Heart right ventricle (tissue), 16 donors: ENCODE measurements at regions not wholly inside any gene's neighbourhood (a gene's known extent, or its start where the extent isn't known, plus 50 kb on each side); places are given as distances from the start of the nearest gene placed in this dataset.

Source experiments
- ATAC-seq, 8 donors: fragments of 200-7000 bp; cut with Tn5 transposase; one replicate each; pipeline ENCODE4 v1.9.1; 2020; ENCODE audit warnings: mild to moderate bottlenecking in 8 of 8, moderate library complexity in 8 of 8, moderate number of reproducible peaks in 1 of 8
- DNase-seq, 2 donors: peaks; one replicate each; pipeline ENCODE4 v3.0.0-alpha.2; 2020
- H3K27ac ChIP-seq, 10 donors: fragments of 200-600 bp; sonication (generic) in 2 of 10; one replicate each; pipeline versions ENCODE4 v1.5.0 to v1.8.0; 2020 to 2022; ENCODE audit warnings: mild to moderate bottlenecking in 3 of 10
- H3K27me3 ChIP-seq, 7 donors: fragments of 200-600 bp; one replicate each; pipeline ENCODE4 v1.8.0; 2021 to 2022; ENCODE audit warnings: mild to moderate bottlenecking in 2 of 7
- H3K36me3 ChIP-seq, 9 donors: fragments of 200-600 bp; sonication (generic) in 1 of 9; one replicate each; pipeline versions ENCODE4 v1.5.0 to v1.8.0; 2020 to 2022; ENCODE audit warnings: mild to moderate bottlenecking in 2 of 9
- H3K4me1 ChIP-seq, 9 donors: fragments of 200-600 bp; sonication (generic) in 1 of 9; one replicate each; pipeline versions ENCODE4 v1.5.0 to v1.8.0; 2020 to 2022; ENCODE audit warnings: mild to moderate bottlenecking in 4 of 9
- H3K4me3 ChIP-seq, 10 donors: fragments of 200-600 bp; sonication (generic) in 2 of 10; one replicate each; pipeline versions ENCODE4 v1.5.0 to v1.8.0; 2020 to 2022; ENCODE audit warnings: mild to moderate bottlenecking in 7 of 10, moderate library complexity in 2 of 10
- H3K9me3 ChIP-seq, 11 donors: fragments of 200-600 bp in 10 of 11; sonication (generic) in 2 of 11; one replicate each; pipeline versions ENCODE4 v1.5.0 to v1.8.0; 2013 to 2022; ENCODE audit warnings: mild to moderate bottlenecking in 2 of 11, control low read depth in 1 of 11, moderate library complexity in 1 of 11
- WGBS, 2 donors: extraction: QIAGEN DNeasy Blood & Tissue Kit; methylation state at CpG; one replicate each; pipeline ENCODE4 v1.1.7; 2013; ENCODE audit warnings: inconsistent platforms in 1 of 2; 5-methylcytosine and 5-hydroxymethylcytosine counted together
- intact Hi-C, 10 donors: fragments of 100-400 bp; cut with DNase I; formaldehyde crosslinking; loops; one replicate each; pipeline versions ENCODE4 v1.11.1 to v1.14.2; 2022
- TF ChIP-seq, protein P1 (sequence below), 9 donors: fragments of 200-600 bp; sonication (generic) in 2 of 9; IDR thresholded peaks; one replicate each; pipeline versions ENCODE4 v1.5.0 to v1.8.0; 2021 to 2022; ENCODE audit warnings: antibody characterized with exemption in 9 of 9, mild to moderate bottlenecking in 5 of 9, moderate library complexity in 1 of 9
- donor health status: Arrhythmogenic right ventricular cardiomyopathy.
- donor health status: ischemic (EF 13 %, LVEDD 7.1; RV severe dilation, severe dysfunction).
- donor health status: healthy with polysubstance abuse.
- donor health status: DM: no; HTN: yes; CAD: no.
- donor health status: DM: no; HTN: no; CAD: no.
- donor health status: ischemic (EF 25% LVEDD 6.9; RV normal size, moderate dysfunction).
- donor health status: ischemic (EF 25% LVEDD 5.7; RV mildly dilated, moderate dysfunction).
- donor health status: healthy.
- donor health status: DM: yes; HTN: yes; CAD: no.
- donor health status: Ischemic cardiomyopathy.
- donor health status: ischemic (EF 35%, LVEDD 5.7; RV mildly dilated, moderate dysfunction).
- donor health status: nonischemic (EF 11% LVEDD 7.7; RV severe dilation, severe dysfunction).
- donor health status: DM: yes; HTN: yes; CAD: no.
- donor health status: PGD.
- donor health status: ischemic (EF 29% LVEDD 5.4; RV normal size, mild dysfunction).
- donor health status: nonischemic (EF 23%, LVEDD 6.1; RV moderate dilation, normal function).

DNA sequence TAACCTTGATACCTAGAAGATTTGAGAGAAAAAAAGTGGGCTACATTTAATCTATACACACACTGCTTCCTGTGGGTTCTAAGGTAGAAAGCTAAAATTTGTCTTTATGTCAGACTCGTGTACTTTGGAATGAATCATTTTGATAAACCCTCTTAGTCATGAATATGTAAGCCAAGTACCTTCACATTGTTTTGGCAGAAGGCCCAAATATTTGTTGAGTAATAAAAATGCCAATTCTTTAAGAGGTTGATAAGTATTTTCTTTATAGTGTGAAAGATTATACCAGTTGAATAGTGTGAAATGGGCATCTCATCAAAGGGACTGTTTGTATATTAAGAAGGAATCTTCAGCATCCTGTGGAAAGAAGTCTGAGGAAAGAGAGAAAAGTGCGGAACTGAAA lies 1464.7 kb upstream of the ZEB2 start:
- WGBS, 2 donors, result 51 to 54% methylated on average over 2 of the region's 2 CpGs
- ATAC-seq (no peak), DNase-seq (no peak)
- Histone ChIP-seq H3K4me1 (no peaks in the 10 kb centered on the region), H3K27ac (no peak overlapping the region), H3K9me3 (no peaks in the 10 kb centered on the region), H3K4me3 (no peak overlapping the region), H3K36me3 (no peaks in the 10 kb centered on the region), H3K27me3 (no peaks in the 10 kb centered on the region)
- intact Hi-C loops, result no loop called here
- TF ChIP-seq, protein P1, sequence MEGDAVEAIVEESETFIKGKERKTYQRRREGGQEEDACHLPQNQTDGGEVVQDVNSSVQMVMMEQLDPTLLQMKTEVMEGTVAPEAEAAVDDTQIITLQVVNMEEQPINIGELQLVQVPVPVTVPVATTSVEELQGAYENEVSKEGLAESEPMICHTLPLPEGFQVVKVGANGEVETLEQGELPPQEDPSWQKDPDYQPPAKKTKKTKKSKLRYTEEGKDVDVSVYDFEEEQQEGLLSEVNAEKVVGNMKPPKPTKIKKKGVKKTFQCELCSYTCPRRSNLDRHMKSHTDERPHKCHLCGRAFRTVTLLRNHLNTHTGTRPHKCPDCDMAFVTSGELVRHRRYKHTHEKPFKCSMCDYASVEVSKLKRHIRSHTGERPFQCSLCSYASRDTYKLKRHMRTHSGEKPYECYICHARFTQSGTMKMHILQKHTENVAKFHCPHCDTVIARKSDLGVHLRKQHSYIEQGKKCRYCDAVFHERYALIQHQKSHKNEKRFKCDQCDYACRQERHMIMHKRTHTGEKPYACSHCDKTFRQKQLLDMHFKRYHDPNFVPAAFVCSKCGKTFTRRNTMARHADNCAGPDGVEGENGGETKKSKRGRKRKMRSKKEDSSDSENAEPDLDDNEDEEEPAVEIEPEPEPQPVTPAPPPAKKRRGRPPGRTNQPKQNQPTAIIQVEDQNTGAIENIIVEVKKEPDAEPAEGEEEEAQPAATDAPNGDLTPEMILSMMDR (IDR thresholded peaks at IDR 0.05), result no peak

DNA sequence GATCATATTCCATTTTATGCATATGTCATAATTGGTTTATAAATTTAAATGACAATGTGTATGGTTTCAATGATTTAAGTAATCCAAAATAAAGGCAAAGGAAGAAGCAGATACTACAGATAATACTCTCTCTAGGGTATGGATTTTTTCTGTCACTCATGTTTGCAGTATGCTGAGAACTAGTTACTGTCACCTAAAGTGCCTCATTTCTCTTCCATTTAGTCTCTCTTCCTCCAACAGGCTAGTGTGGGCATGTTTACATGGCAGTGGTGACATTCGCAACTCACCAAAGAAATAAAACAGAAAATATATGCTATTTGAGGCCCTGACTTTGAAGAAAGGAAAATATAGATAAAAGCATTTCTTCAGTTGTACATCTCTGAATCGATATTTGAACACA lies 1460.4 kb upstream of the ZEB2 start:
- H3K4me3 ChIP-seq, result no peak overlapping the region
- 89 to 96% methylated on average over 2 of the region's 2 CpGs for WGBS, 2 donors
- H3K9me3 ChIP-seq, result no peaks in the 10 kb centered on the region
- no peak for ATAC-seq
- H3K36me3 ChIP-seq, result no peaks in the 10 kb centered on the region
- DNase-seq, result no peak
- H3K4me1 ChIP-seq, result no peaks in the 10 kb centered on the region
- TF ChIP-seq, protein P1 (IDR thresholded peaks at IDR 0.05), result no peak
- H3K27me3 ChIP-seq, result no peaks in the 10 kb centered on the region
- intact Hi-C loops, result no loop called here
- no peak overlapping the region for H3K27ac ChIP-seq

DNA sequence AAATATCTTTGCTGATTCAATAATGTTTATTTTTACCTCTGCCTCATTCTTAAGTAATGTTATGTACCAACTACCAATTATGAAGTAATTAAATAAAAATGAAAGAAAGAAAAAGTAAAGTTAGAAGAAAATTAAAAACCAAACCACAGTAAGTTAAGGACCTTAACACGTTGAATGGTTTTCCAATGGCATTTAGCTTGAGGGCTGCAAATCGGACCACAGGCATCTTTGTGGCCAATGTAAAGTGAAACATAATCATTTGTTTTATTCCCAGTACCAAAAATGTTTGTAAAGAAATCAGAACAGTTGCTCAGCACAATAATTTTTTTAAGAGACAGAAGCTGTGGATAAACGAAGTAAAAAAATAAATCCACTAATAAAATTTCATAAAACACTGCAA lies 1455.5 kb upstream of the ZEB2 start:
- Histone ChIP-seq H3K27ac (no peak overlapping the region), H3K4me1 (no peaks in the 10 kb centered on the region), H3K27me3 (no peaks in the 10 kb centered on the region), H3K4me3 (no peak overlapping the region), H3K36me3 (no peaks in the 10 kb centered on the region), H3K9me3 (no peaks in the 10 kb centered on the region)
- TF ChIP-seq, protein P1 (IDR thresholded peaks at IDR 0.05), result no peak
- intact Hi-C loops, result no loop called here
- 49 to 56% methylated on average over 3 of the region's 3 CpGs for WGBS, 2 donors
- DNase-seq (no peak), ATAC-seq (no peak)

DNA sequence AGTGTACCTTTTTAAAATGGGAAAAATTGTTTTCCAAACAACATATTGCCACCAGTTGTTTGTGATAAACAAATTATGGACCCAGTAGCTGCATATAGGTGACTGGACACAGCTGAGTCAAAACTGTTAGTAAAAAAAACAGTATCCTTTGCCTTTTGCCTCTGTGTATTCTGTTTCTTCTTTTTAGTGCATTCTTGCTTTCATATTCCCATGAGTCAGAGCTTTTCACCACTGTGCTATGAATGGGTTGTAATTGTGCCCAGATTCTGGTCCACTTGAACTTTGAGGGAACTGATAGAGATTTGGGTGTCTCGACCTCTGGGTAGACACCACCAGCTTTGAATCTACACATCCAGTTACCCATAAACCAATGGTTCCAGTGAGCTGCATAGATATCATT lies 1441.9 kb upstream of the ZEB2 start:
- H3K4me1 ChIP-seq, result no peaks in the 10 kb centered on the region
- DNase-seq (no peak), ATAC-seq (no peak)
- TF ChIP-seq, protein P1 (IDR thresholded peaks at IDR 0.05), result no peak
- no peaks in the 10 kb centered on the region for H3K27me3 ChIP-seq
- H3K4me3 ChIP-seq, result no peak overlapping the region
- WGBS, 2 donors, result 72 to 74% methylated on average over 1 of the region's 1 CpG
- no peak overlapping the region for H3K27ac ChIP-seq
- intact Hi-C loops, result no loop called here
- H3K9me3 ChIP-seq, result peaks cover 0 to 38% (median 8%) of the 10 kb centered on the region in 11 donors
- H3K36me3 ChIP-seq, result no peaks in the 10 kb centered on the region
